NCI-H2171 (cell line): ENCODE measurements at regions not wholly inside any gene's neighbourhood (a gene's known extent, or its start where the extent isn't known, plus 50 kb on each side); places are given as distances from the start of the nearest gene placed in this dataset.

Experiments
- DNase-seq: peaks from one replicate; lab custom pipeline; 2025; lab: John Stamatoyannopoulos, UW

DNA sequence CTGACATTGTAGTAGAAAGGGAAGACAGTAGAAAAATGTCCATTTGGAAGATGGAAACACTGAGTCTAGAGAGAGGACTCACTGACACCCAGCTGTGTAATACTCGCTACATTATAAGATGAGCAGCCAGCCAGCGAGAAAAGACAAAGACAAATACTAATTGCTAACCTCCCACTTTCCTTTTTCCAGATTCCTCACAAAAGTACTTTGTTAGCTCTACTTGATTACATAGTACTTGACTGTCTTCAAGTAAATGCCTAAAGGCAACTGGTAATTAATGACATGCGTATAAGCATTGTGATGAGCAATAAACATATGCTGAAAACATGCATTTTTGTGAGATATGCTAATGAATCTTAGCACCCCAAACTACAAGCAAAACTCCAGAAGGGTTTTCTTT lies 363.1 kb downstream of the GPAM start:
- DNase-seq = no peak

DNA sequence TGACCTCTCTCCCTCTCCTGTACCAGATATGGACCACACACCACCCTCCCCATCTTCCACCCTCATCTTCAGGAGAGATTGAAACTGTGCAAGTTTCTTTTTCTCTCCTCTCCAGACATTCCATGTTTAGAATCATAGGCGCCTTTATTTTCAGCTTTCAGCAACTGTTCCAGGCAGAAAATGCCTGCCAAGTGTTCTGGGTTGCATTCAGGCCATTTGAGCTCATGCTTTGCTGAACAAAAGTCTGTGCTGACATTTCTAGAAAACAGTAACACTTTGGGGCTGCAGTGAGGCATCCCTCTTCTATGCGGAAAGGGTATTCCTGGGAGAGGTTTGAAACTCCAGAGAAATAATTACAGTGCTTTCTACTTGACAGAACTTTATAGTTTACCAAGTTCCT lies 361.7 kb downstream of the GPAM start:
- DNase-seq = no peak

DNA sequence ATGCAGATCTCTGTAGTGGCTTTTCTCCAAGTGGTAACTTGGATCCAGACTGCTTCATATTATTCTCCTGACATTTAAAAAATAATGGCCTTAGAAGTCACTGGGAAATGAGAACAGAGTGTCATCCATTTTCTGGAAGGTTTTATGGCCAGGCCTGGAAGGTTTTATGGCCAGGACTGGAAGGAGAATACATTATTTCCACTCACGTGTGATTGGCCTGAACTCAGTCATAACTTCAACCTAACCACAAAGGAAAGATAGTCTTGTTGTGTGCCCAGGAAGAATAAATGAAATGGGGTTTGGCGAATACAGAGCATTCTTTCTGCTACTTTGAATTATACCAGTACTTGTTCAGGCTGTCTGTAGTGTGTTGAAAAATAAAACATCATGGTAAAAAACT lies 360.9 kb downstream of the GPAM start:
- DNase-seq = no peak

DNA sequence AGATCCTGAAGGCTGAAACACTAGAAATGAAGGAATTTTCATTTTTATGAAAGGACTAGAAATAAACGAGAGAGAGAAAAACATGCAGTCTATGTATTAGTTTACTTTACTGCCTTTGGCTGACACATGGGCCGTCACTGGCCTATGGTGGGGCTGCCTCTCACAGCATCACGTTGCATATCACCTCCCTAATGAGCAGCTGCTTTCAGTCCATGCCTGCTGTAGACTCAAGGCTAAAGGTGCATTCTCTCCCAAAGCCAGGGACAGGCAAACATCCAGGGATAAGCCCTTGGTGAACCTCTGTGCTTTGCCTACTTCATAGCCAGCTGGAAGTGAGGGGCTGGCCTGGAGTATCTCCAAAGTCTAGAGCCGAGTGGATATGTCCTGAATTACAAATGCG lies 359.4 kb downstream of the GPAM start:
- no peak for DNase-seq

DNA sequence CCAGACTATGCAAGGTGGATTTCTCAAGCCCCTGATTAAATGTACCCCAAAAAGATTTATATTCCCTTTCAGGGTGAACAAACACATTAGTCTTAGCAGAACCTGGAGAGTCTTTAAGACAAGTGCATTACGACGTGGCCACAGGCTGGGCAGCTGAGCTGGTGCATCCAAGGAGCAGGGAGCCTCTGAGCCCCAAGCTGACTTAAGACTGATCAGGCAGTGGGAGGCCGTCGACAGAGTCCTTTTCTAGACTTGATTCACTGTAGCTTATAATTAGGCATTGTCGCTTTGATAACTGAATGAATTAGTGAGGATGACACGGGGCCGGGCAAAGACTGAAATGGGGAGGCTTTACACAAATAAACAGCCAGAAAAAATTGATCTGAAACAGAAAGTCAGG lies 353.2 kb downstream of the GPAM start:
- DNase-seq = no peak

- no peak for DNase-seq
Observed at GRCh38 chr10:111831058-111831457, 352.5 kb downstream of the GPAM start.

DNA sequence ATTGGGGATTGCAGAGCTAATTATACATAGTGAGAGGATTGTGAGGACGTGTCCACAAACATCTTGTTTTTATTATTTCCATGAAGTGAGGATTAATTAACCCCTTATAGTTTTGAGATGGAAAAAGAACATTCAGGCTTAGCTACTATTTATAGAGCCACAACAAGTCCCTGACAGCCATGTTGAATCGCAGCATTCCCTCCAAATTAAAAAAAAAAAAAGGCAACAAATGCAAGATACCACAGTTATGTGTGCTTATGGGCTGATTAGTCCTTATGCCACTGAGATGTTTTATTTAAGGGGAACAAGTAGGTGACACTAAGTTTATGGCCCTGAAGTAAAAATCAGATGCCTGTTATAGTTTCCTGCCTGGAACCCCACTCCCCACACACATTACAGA lies 350.3 kb downstream of the GPAM start:
- DNase-seq = no peak

DNA sequence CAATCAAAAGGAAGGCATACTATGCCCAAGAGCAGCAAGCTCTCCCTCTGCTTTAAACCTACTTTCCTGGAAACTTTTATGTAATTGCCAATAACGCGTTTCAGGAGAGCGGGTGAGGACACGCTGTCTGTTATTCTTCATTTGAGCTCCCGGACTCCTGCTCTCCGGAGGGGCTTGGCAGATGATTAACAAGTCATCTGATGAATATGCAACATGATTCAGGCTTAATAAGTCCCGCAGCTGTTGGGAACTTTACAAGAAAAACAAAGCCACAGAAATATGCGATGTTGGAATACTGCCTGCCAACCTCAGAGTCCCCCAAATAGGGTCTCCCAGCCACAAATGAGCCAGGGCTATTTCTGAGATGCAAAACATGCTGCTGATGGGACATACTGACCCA lies 348.0 kb downstream of the GPAM start:
- no peak for DNase-seq

DNA sequence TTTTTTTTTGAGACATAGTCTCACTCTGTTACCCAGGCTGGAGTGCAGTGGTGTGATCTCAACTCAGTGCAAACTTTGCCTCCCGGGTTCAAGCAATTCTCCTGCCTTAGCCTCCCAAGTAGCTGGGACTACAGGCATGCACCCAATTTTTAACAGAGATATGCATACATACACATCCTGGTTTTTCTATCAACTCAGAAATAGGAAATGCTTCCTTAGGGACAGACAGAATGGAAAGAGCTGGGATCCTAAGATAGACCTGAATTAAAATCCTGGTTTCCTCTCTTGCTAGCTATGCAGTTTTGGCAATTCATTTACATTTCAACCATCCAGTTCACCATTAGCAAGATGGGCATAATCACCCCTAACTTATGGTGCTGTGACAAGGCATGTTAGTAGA lies 347.5 kb downstream of the GPAM start:
- DNase-seq = no peak

- no peak for DNase-seq
Observed at GRCh38 chr10:111836571-111836970, 347.0 kb downstream of the GPAM start.

DNA sequence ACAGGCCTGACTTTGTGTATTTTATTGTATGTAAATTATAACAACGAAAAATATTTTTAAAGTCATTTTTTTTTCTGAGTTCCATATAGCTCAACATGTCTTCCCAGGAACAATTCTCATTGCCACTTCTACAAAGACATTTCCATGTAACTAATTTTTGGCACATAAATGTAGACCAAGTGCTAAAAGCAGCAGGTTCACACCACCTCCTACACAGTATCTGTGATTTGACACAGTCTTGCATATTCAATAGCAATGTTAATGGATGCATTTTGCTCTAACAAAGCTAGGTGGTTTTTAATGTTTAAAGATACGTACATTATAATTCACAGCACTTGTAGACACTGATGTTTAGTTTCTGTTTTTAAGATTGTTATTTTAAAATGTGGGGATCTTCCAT lies 346.5 kb downstream of the GPAM start:
- DNase-seq = no peak

DNA sequence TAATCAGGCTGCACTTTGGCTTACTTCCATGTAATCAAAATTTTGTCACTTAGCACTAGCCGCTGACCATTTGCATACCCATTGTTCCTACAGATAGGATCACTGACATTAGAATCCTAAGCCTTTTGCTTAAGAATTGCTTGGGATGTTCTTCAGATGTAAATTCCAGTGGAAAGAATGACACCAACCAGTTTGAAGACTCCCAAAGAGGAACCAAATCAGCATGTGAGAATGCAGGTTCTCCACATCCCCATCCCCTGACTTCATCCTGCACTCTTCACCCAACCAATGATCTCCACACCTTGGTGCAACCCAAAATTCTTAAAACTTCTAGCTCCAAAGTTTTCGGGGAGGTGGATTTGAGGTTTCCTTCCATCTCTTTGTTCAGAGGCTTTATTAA lies 345.6 kb downstream of the GPAM start:
- no peak for DNase-seq

GRCh38 chr10:111840546-111840945 lies 343.0 kb downstream of the GPAM start:
- DNase-seq = no peak

- DNase-seq = no peak
Observed at GRCh38 chr10:111852801-111853200, 330.8 kb downstream of the GPAM start.

GRCh38 chr10:111856631-111857030 lies 326.9 kb downstream of the GPAM start:
- DNase-seq = no peak

GRCh38 chr10:111865550-111865949 lies 318.0 kb downstream of the GPAM start:
- no peak for DNase-seq

DNA sequence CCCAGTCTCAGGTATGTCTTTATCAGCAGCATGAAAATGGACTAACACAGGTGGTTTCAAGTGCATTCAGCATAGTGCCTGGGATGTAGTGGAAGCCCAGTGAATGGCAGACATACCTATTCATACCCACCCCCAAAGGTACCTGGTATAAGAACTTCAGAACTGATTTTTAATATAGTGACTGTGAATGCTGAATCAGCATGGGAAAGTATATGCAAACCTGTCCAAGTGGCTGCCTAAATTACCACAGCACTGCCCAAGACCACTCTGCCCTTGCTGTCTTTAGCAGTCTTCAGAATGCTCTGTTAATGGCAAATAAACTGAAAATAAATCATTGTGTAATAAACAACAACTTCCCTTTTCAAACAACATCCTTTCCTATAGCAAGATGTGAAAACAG lies 312.1 kb downstream of the GPAM start:
- DNase-seq = no peak

DNA sequence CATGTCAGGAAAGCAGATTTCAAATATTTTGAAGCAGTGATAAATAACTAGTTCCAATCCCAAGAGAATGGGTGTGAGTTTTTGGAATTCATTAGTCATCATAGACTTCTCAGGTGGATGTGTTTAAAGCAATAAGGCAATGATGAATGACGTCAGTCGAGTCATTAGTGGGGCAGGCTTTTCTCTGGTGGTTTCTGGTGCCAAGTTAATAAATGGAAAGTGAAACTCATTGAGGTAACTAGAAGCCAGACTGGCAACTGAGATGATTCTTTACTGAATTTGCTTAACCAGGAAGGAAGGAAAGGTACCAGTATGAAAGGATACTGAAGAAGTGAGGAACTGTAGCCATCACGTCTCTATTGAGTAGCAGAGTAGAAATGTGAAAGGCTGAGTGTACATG lies 311.0 kb downstream of the GPAM start:
- no peak for DNase-seq

DNA sequence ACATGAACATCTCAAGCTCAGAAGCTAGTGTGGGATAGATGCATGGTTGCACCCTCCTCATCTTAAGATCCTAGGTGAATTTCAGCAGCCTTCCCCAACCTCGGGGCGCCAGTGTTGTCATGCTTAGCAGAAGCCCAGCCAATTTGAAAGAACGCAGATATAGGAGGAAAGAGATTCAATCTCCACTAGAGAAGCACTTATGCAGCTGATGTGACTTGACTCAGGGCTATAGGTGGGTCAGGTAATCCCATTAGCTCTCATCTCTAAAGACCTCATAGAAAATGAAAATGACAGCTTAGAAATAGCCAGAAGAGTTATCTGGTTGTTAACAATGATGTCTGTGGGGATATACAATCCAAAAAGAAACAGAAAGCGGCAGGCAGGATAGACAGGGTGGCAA lies 310.5 kb downstream of the GPAM start:
- DNase-seq = no peak

- DNase-seq = no peak
Observed at GRCh38 chr10:111873621-111874135, 309.9 kb downstream of the GPAM start.

GRCh38 chr10:111874576-111874975 lies 309.0 kb downstream of the GPAM start:
- no peak for DNase-seq

DNA sequence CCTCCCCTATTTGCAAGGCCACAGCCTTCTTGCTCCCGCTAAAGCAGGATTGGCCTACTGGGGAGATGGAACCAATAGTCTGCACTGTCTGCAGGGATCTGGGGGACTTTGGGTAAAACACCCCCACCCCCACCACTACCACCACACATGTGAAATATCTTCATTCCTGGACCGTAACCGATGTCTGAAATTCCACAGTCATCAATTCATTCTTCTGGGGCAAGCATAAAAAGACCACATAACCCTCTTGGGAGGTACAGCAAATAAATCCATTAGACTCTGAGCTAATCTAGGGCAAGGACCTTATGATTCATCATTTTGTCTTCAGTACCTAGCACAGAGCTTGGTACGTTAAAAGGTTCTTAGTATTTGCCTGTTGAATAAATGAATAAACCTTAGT lies 307.8 kb downstream of the GPAM start:
- no peak for DNase-seq

DNA sequence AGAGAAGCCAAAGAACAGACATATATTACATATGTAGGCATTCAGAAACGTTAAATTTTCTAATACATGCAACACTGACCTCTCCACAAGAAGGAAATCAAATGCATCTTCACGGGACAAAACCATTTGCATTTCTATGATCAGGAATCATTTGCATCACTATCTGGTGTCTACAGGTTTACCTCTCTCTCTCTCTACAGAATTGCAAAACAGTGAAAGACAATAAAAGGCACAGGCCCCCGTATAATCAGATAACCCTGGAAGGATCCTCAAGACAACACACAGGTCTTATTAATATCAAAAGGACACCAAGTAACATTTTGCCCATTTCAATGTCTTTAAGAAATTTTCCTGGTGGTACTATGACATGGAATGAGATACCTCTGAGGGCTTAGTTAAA lies 306.3 kb downstream of the GPAM start:
- no peak for DNase-seq

GRCh38 chr10:111879969-111880368 lies 303.6 kb downstream of the GPAM start:
- no peak for DNase-seq

DNA sequence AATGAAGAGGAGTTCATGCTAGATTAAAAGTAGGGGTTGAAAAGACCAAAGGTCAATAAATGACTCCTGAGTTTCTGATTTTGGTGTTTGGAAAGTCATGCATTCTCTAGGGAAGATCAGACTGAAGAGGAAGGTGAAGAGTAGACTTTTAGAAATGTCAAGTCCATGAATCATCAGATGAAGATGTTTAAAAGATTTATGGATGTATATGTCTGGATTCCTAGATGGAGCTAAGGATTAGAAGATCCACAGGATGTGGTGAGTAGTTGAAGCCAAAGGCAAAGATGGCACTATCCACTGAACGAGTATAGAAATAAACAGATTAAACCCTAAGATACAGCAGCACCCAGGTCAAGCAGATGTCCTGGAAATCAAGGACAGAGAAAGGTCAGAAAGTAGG lies 298.5 kb downstream of the GPAM start:
- no peak for DNase-seq
